ENCODE measurements at regions not wholly inside any gene's neighbourhood (a gene's known extent, or its start where the extent isn't known, plus 50 kb on each side); places are given as distances from the start of the nearest gene placed in this dataset.
"Not testable (repeated sequence)": the region's sequence is repeated elsewhere in the genome, so short reads cannot be mapped to it uniquely, and the experiment has no call there.

DNA sequence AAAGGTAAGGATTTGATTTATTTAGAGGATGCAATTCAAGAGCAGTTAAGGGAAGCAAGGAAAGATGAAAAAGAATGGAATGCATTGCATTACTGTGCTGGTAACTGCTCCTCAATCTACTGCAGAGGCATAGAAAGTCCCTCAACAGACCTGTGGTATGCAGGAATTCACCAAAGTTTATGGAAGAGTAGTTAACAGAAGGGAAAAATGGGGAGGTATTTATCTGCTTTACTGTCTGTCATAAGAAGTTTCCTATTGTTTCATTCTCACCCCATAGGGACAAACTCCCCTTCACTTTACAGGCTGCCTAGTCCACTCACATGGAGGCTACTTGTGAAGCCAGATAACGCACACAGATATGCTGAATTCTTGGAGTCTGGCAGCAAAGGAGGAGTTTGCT is 354.9 kb upstream of the SPRY2 start:
- TF ChIP-seq, protein P1, sequence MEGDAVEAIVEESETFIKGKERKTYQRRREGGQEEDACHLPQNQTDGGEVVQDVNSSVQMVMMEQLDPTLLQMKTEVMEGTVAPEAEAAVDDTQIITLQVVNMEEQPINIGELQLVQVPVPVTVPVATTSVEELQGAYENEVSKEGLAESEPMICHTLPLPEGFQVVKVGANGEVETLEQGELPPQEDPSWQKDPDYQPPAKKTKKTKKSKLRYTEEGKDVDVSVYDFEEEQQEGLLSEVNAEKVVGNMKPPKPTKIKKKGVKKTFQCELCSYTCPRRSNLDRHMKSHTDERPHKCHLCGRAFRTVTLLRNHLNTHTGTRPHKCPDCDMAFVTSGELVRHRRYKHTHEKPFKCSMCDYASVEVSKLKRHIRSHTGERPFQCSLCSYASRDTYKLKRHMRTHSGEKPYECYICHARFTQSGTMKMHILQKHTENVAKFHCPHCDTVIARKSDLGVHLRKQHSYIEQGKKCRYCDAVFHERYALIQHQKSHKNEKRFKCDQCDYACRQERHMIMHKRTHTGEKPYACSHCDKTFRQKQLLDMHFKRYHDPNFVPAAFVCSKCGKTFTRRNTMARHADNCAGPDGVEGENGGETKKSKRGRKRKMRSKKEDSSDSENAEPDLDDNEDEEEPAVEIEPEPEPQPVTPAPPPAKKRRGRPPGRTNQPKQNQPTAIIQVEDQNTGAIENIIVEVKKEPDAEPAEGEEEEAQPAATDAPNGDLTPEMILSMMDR (conservative IDR thresholded peaks at IDR 0.05; ENCODE audit: low read length): no peak
- no peak for TF ChIP-seq EZH2phosphoT487 (IDR thresholded peaks at IDR 0.05; ENCODE audit: borderline replicate concordance, low read depth, low read length)
- no peak overlapping the region for H3K27ac ChIP-seq (ENCODE audit: low read depth, low read length, poor library complexity, severe bottlenecking)

DNA sequence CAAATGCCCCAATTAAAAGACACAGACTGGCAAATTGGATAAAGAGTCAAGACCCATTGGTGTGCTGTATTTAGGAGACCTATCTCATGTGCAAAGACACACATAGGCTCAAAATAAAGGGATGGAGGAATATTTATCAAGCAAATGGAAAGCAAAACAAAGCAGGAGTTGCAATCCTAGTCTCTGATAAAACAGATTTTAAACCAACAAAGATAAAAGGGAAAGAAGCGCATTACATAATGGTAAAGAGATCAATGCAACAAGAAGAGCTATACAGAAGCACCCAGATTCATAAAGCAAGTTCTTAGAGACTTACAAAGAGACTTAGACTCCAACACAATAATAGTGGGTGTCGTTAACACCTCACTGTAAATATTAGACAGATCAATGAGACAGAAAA is 350.9 kb upstream of the SPRY2 start:
- H3K27ac ChIP-seq (ENCODE audit: low read depth, low read length, poor library complexity, severe bottlenecking); H3K4me2 ChIP-seq (ENCODE audit: low read length); intact Hi-C loops (cut with micrococcal nuclease; ENCODE audit: unreplicated experiment); H3K79me2 ChIP-seq (ENCODE audit: insufficient read depth, low read depth, low read length); H2AFZ ChIP-seq (ENCODE audit: low read length); POLR2A ChIA-PET; CTCF ChIA-PET (ENCODE audit: unreplicated experiment); H4K20me1 ChIP-seq (ENCODE audit: insufficient read depth, low read length); H3K4me3 ChIP-seq (ENCODE audit: low read depth, low read length, poor library complexity, severe bottlenecking); H3K4me1 ChIP-seq (ENCODE audit: insufficient read depth, low read length, poor library complexity, severe bottlenecking); BruUV-seq (replicated peaks); DNase-seq (ENCODE audit: low spot score); H3K36me3 ChIP-seq (ENCODE audit: insufficient read depth, low read length); H3K9me2 ChIP-seq (ENCODE audit: insufficient read depth, low read length); H3K9me3 ChIP-seq (ENCODE audit: low read length): not testable (repeated sequence)

More for the DNA sequence above, 354.9 kb upstream of the SPRY2 start:
- DNase-seq (ENCODE audit: low spot score): no peak
- H3K4me1 ChIP-seq (ENCODE audit: insufficient read depth, low read length, poor library complexity, severe bottlenecking): no peaks in the 10 kb centered on the region
- H3K4me3 ChIP-seq (ENCODE audit: low read depth, low read length, poor library complexity, severe bottlenecking): no peak overlapping the region
- no peaks in the 10 kb centered on the region for H3K9me2 ChIP-seq (ENCODE audit: insufficient read depth, low read length)
- ChIA-PET CTCF (ENCODE audit: unreplicated experiment) (no interaction called here), POLR2A (no interaction called here)
- H3K4me2 ChIP-seq (ENCODE audit: low read length): no peak overlapping the region
- no peak overlapping the region for H2AFZ ChIP-seq (ENCODE audit: low read length)
- no peaks in the 10 kb centered on the region for H3K36me3 ChIP-seq (ENCODE audit: insufficient read depth, low read length)
- intact Hi-C loops (cut with micrococcal nuclease; ENCODE audit: unreplicated experiment): no loop called here
- no TSS peak for BruUV-seq (replicated peaks)
- no peaks in the 10 kb centered on the region for H3K9me3 ChIP-seq (ENCODE audit: low read length)
- no peaks in the 10 kb centered on the region for H3K79me2 ChIP-seq (ENCODE audit: insufficient read depth, low read depth, low read length)
- H4K20me1 ChIP-seq (ENCODE audit: insufficient read depth, low read length): no peaks in the 10 kb centered on the region

DNA sequence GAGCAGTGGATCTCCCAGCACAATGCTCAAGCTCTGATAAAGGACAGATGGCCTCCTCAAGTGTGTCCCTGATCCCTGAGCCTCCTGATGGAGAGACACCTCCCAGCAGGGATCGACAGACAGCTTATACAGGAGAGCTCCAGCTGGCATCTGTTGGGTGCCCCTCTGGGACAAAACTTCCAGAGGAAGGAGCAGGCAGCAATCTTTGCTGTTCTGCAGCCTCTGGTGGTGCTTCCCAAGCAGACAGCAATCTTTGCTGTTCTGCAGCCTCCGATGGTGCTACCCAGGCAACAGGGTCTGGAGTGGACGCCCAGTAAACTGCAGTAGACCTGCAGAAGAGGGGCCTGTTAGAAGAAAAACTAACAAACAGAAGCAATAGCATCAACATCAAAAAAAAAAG is 349.3 kb upstream of the SPRY2 start:
- no peaks in the 10 kb centered on the region for H3K4me1 ChIP-seq (ENCODE audit: insufficient read depth, low read length, poor library complexity, severe bottlenecking)
- no peaks in the 10 kb centered on the region for H3K36me3 ChIP-seq (ENCODE audit: insufficient read depth, low read length)
- no peak overlapping the region for H2AFZ ChIP-seq (ENCODE audit: low read length)
- intact Hi-C loops (cut with micrococcal nuclease; ENCODE audit: unreplicated experiment): no loop called here
- no peak overlapping the region for H3K4me2 ChIP-seq (ENCODE audit: low read length)
- DNase-seq (ENCODE audit: low spot score): no peak
- CTCF ChIA-PET (ENCODE audit: unreplicated experiment): no interaction called here
- TF ChIP-seq, protein P1 (conservative IDR thresholded peaks at IDR 0.05; ENCODE audit: low read length): no peak
- no peak for TF ChIP-seq EZH2phosphoT487 (IDR thresholded peaks at IDR 0.05; ENCODE audit: borderline replicate concordance, low read depth, low read length)
- H3K27ac ChIP-seq (ENCODE audit: low read depth, low read length, poor library complexity, severe bottlenecking): no peak overlapping the region
- H4K20me1 ChIP-seq (ENCODE audit: insufficient read depth, low read length): no peaks in the 10 kb centered on the region
- POLR2A ChIA-PET: no interaction called here
- no peak overlapping the region for H3K4me3 ChIP-seq (ENCODE audit: low read depth, low read length, poor library complexity, severe bottlenecking)
- H3K79me2 ChIP-seq (ENCODE audit: insufficient read depth, low read depth, low read length): no peaks in the 10 kb centered on the region
- no TSS peak for BruUV-seq (replicated peaks)
- no peaks in the 10 kb centered on the region for H3K9me2 ChIP-seq (ENCODE audit: insufficient read depth, low read length)
- H3K9me3 ChIP-seq (ENCODE audit: low read length): no peaks in the 10 kb centered on the region
